ENCODE measurements at regions not wholly inside any gene's neighbourhood (a gene's known extent, or its start where the extent isn't known, plus 50 kb on each side); places are given as distances from the start of the nearest gene placed in this dataset.

GRCh38 chr6:26270903-26271667, 93.9 kb upstream of the BTN3A2 start:
- H3K27ac ChIP-seq (ENCODE audit: low read length in 2 of 2): peak overlapping the region; percentile 79 to 86
- H3K27ac Mint-ChIP-seq: no peak overlapping the region
- peak overlapping the region; percentile 63 to 88 (median 75) for H3K4me3 ChIP-seq (ENCODE audit: control extremely low read depth in 1 of 5, extremely low read depth in 1 of 5, insufficient read depth in 1 of 5, low read depth in 2 of 5, low read length in 4 of 5)
- no peaks in the 10 kb centered on the region for H3K9me3 Mint-ChIP-seq (ENCODE audit: insufficient read depth)
- peak overlapping the region; percentile 86 for H3K4me2 ChIP-seq (replicated peaks; ENCODE audit: low read depth, low read length, poor library complexity, severe bottlenecking)
- CTCF ChIA-PET: interaction anchor here (1.0 to 4.8 kb wide), 12 partner anchors 10 to 162 kb away, joined by 3 to 31 read pairs (median 4); a partner anchor contains a TSS
- peak overlapping the region; percentile 84 for H2AFZ ChIP-seq (ENCODE audit: insufficient read depth, low read depth, low read length, poor library complexity, severe bottlenecking)
- no peak overlapping the region for H3K4me3 Mint-ChIP-seq
- H3K9ac ChIP-seq (ENCODE audit: low read length): peak overlapping the region; percentile 78
- H3K9me3 ChIP-seq (ENCODE audit: control extremely low read depth in 1 of 3, control insufficient read depth in 2 of 3, insufficient read depth in 1 of 3, low read length in 2 of 3): no peaks in the 10 kb centered on the region
- WGBS (ENCODE audit: insufficient coverage): under 1% methylated on average over 41 of the region's 49 CpGs
- intact Hi-C loops (cut with micrococcal nuclease): loop anchor here (1.0 to 10.0 kb wide), 8 partner anchors 21 to 1204 kb away; partner anchors contain the start of genes BTN3A3 and ZNF184
- no peaks in the 10 kb centered on the region for H3K27me3 ChIP-seq (replicated peaks in 1 of 4; ENCODE audit: control extremely low read depth in 1 of 4, control insufficient read depth in 3 of 4, insufficient read depth in 4 of 4, low read length in 3 of 4)
- H4K20me1 ChIP-seq (ENCODE audit: control insufficient read depth, insufficient read depth, low read length, poor library complexity, severe bottlenecking): no peaks in the 10 kb centered on the region
- TF ChIP-seq EZH2 (IDR thresholded peaks at IDR 0.05; ENCODE audit: borderline replicate concordance, insufficient read depth, low read depth, low read length, poor library complexity, severe bottlenecking): no peak
- peaks cover 15 to 37% of the 10 kb centered on the region in 2 donors for H3K4me1 ChIP-seq (ENCODE audit: control insufficient read depth in 2 of 2, insufficient read depth in 2 of 2, low read length in 2 of 2)
- peak; percentile 19 for ATAC-seq (ENCODE audit: low read depth)
- H3K27me3 Mint-ChIP-seq: no peaks in the 10 kb centered on the region
- H3K4me1 Mint-ChIP-seq: peaks cover 20% of the 10 kb centered on the region
- H3K36me3 ChIP-seq (replicated peaks in 1 of 2; ENCODE audit: control extremely low read depth in 1 of 2, control insufficient read depth in 1 of 2, extremely low read depth in 1 of 2, insufficient read depth in 2 of 2, low read length in 1 of 2): no peaks in the 10 kb centered on the region
- POLR2A ChIA-PET: interaction anchor here (0.9 to 6.8 kb wide), 12 partner anchors 13 to 1544 kb away, joined by 3 to 99 read pairs (median 28); a partner anchor contains a TSS
- DNase-seq: peak; percentile 90
- H3K79me2 ChIP-seq (ENCODE audit: control insufficient read depth, insufficient read depth, low read length): no peaks in the 10 kb centered on the region

- WGBS (ENCODE audit: insufficient coverage): 7% methylated on average over 8 of the region's 9 CpGs
- H3K27ac Mint-ChIP-seq: no peak overlapping the region
- no peak for TF ChIP-seq CTCF (IDR thresholded peaks at IDR 0.05)
- no peak for TF ChIP-seq EZH2 (IDR thresholded peaks at IDR 0.05; ENCODE audit: borderline replicate concordance, insufficient read depth, low read depth, low read length, poor library complexity, severe bottlenecking)
- H3K4me1 ChIP-seq (ENCODE audit: control insufficient read depth in 2 of 2, insufficient read depth in 2 of 2, low read length in 2 of 2): peaks cover 15 to 37% of the 10 kb centered on the region in 2 donors
- H3K4me2 ChIP-seq (replicated peaks; ENCODE audit: low read depth, low read length, poor library complexity, severe bottlenecking): peak overlapping the region; percentile 86
- no peaks in the 10 kb centered on the region for H3K27me3 Mint-ChIP-seq
- H3K27me3 ChIP-seq (replicated peaks in 1 of 4; ENCODE audit: control extremely low read depth in 1 of 4, control insufficient read depth in 3 of 4, insufficient read depth in 4 of 4, low read length in 3 of 4): no peaks in the 10 kb centered on the region
- intact Hi-C loops (cut with micrococcal nuclease): loop anchor here (1.0 to 10.0 kb wide), 14 partner anchors 14 to 1203 kb away; partner anchors contain the start of genes BTN3A3 and ZNF184
- peak overlapping the region; percentile 79 to 86 for H3K27ac ChIP-seq (ENCODE audit: low read length in 2 of 2)
- no peaks in the 10 kb centered on the region for H4K20me1 ChIP-seq (ENCODE audit: control insufficient read depth, insufficient read depth, low read length, poor library complexity, severe bottlenecking)
- H2AFZ ChIP-seq (ENCODE audit: insufficient read depth, low read depth, low read length, poor library complexity, severe bottlenecking): peak overlapping the region; percentile 84
- ChIA-PET CTCF (interaction anchor here (1.3 to 4.8 kb wide), 8 partner anchors 11 to 95 kb away, joined by 3 to 51 read pairs (median 8); a partner anchor contains a TSS), POLR2A (interaction anchor here (0.7 to 6.8 kb wide), 15 partner anchors 13 to 876 kb away, joined by 3 to 99 read pairs (median 22); partner anchors contain the start of gene HMGN4)
- DNase-seq (no peak), ATAC-seq (ENCODE audit: low read depth) (no peak)
- H3K79me2 ChIP-seq (ENCODE audit: control insufficient read depth, insufficient read depth, low read length): no peaks in the 10 kb centered on the region
- peak overlapping the region; percentile 63 to 88 (median 75) for H3K4me3 ChIP-seq (ENCODE audit: control extremely low read depth in 1 of 5, extremely low read depth in 1 of 5, insufficient read depth in 1 of 5, low read depth in 2 of 5, low read length in 4 of 5)
- peak overlapping the region; percentile 78 for H3K9ac ChIP-seq (ENCODE audit: low read length)
- H3K9me3 Mint-ChIP-seq (ENCODE audit: insufficient read depth): no peaks in the 10 kb centered on the region
- H3K4me1 Mint-ChIP-seq: peaks cover 20% of the 10 kb centered on the region
- no peaks in the 10 kb centered on the region for H3K9me3 ChIP-seq (ENCODE audit: control extremely low read depth in 1 of 3, control insufficient read depth in 2 of 3, insufficient read depth in 1 of 3, low read length in 2 of 3)
- no peak overlapping the region for H3K4me3 Mint-ChIP-seq
- H3K36me3 ChIP-seq (replicated peaks in 1 of 2; ENCODE audit: control extremely low read depth in 1 of 2, control insufficient read depth in 1 of 2, extremely low read depth in 1 of 2, insufficient read depth in 2 of 2, low read length in 1 of 2): no peaks in the 10 kb centered on the region
Observed at GRCh38 chr6:26271668-26272024, 93.4 kb upstream of the BTN3A2 start.

Measured in B cell (primary cell).